ENCODE measurements at regions not wholly inside any gene's neighbourhood (a gene's known extent, or its start where the extent isn't known, plus 50 kb on each side); places are given as distances from the start of the nearest gene placed in this dataset.

DNA sequence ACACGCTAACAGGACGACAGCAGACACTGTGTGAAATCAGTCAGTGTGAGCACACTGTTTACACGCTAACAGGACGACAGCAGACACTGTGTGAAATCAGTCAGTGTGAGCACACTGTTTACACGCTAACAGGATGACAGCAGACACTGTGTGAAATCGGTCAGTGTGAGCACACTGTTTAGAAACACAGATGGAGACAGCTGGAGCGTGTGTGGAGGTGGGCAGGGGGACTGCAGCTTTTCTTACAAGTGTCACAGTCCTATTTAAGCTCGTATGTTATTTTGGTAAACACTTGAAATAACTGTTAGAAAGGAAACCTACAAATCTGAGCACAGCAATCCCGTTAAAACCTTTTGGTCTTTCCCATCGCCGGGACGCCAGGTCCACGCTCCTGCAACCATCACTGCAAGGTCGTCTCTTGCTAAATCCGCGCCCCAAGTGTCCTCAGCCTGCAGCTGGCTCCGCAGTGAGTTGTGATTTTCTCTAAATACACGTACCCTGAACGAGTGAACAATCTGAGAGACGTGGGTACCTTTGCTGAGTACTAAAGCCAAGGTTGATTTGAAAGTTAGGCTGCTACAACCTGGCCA lies 58.9 kb upstream of the CTDP1 start:
- Mint-ChIP-seq H3K36me3 (ENCODE audit: low read depth, unreplicated experiment) (peaks cover 3% of the 10 kb centered on the region), H3K4me1 (ENCODE audit: unreplicated experiment) (peaks cover 15% of the 10 kb centered on the region), H3K27me3 (ENCODE audit: unreplicated experiment) (peaks cover 3% of the 10 kb centered on the region), H3K4me3 (ENCODE audit: unreplicated experiment) (no peak overlapping the region), H3K27ac (ENCODE audit: unreplicated experiment) (no peak overlapping the region), H3K9me3 (ENCODE audit: unreplicated experiment) (no peaks in the 10 kb centered on the region)
- TF ChIP-seq, protein P1, sequence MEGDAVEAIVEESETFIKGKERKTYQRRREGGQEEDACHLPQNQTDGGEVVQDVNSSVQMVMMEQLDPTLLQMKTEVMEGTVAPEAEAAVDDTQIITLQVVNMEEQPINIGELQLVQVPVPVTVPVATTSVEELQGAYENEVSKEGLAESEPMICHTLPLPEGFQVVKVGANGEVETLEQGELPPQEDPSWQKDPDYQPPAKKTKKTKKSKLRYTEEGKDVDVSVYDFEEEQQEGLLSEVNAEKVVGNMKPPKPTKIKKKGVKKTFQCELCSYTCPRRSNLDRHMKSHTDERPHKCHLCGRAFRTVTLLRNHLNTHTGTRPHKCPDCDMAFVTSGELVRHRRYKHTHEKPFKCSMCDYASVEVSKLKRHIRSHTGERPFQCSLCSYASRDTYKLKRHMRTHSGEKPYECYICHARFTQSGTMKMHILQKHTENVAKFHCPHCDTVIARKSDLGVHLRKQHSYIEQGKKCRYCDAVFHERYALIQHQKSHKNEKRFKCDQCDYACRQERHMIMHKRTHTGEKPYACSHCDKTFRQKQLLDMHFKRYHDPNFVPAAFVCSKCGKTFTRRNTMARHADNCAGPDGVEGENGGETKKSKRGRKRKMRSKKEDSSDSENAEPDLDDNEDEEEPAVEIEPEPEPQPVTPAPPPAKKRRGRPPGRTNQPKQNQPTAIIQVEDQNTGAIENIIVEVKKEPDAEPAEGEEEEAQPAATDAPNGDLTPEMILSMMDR (IDR thresholded peaks at IDR 0.05; ENCODE audit: unreplicated experiment) = no peak
- no peak for DNase-seq (ENCODE audit: low spot score)

DNA sequence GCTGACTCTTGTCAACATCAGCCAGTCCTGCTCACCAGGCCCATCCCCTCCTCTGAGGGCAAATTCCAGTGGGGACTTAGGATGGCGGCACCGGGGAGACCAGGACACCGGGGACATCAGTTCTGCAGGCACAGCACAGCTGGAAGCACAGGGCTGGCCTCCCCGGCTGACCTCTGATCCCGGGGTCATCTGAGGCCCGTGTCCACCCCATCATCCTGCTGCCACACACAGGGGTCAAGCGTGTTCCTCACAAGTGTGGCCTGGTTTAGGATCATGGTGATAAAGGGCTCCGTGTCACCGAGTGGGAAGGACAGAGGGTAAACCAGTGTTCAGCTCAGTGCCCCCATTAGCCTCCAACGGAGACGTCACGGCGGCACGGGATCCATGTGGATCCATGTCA lies 58.1 kb upstream of the CTDP1 start:
- Mint-ChIP-seq H3K9me3 (ENCODE audit: unreplicated experiment) (no peaks in the 10 kb centered on the region), H3K27me3 (ENCODE audit: unreplicated experiment) (peaks cover 3% of the 10 kb centered on the region), H3K27ac (ENCODE audit: unreplicated experiment) (no peak overlapping the region), H3K4me1 (ENCODE audit: unreplicated experiment) (peaks cover 18% of the 10 kb centered on the region), H3K4me3 (ENCODE audit: unreplicated experiment) (no peak overlapping the region), H3K36me3 (ENCODE audit: low read depth, unreplicated experiment) (peaks cover 4% of the 10 kb centered on the region)
- DNase-seq (ENCODE audit: low spot score) = no peak
- TF ChIP-seq, protein P1 (IDR thresholded peaks at IDR 0.05; ENCODE audit: unreplicated experiment) = no peak

DNA sequence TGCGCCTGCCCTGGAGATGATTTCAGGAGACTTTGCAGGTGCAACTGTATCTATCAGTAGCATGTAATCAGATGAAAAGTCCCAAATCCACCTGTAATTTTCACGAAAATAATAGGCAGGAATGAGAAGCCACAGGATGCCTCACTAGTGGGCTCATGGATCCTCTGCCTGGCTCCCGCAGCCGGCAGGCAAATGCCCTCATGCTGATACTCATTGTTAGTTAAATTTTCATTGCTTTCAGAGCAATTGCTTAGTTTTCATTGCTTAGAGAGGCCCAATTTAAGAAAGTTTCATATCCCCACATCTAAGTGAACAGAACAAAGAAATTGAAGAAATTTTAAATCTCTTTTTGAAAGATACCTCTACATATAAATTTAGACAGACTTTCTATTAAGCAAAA lies 57.6 kb upstream of the CTDP1 start:
- Mint-ChIP-seq H3K36me3 (ENCODE audit: low read depth, unreplicated experiment) (peaks cover 4% of the 10 kb centered on the region), H3K27me3 (ENCODE audit: unreplicated experiment) (peaks cover 3% of the 10 kb centered on the region), H3K27ac (ENCODE audit: unreplicated experiment) (no peak overlapping the region), H3K4me3 (ENCODE audit: unreplicated experiment) (no peak overlapping the region), H3K9me3 (ENCODE audit: unreplicated experiment) (no peaks in the 10 kb centered on the region), H3K4me1 (ENCODE audit: unreplicated experiment) (peaks cover 18% of the 10 kb centered on the region)
- TF ChIP-seq, protein P1 (IDR thresholded peaks at IDR 0.05; ENCODE audit: unreplicated experiment) = no peak
- DNase-seq (ENCODE audit: low spot score) = no peak

DNA sequence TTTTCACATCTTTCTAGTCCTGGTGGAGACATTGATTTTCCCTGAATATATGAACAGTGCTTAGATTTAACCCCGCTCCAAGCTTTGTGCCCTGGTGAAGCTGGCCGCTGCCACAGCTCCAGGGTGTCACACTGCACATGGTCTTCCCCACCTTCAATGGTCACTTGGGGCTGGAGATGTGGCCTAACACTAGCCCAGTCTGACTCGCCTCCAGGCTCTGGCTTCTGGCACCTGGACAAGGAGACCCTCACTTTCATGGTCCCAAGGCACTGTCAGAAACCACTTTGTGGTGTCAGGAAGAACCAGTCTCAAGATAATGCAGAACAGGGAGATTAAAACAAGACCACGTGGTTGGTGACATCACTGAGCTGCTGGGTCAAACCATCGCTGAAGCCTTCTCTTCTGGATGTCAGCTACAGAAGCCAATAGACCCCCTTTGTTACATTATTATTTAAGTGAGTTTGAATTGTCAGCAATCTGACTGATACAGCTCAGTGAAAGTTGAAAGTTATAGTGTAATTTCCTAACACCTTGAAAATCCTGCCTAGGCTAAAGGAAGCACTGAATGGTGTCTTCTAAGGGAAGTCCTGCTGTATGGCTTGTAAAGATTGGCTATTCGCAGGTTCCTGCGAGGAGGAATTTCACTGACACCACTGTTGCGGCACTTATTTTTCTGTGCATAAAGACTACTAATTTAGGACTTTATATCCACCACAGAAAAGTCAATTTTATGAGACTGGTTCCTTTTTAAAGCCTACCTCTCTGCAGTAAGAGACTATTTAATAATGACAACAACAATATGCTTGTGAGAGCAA lies 55.0 kb upstream of the CTDP1 start:
- H3K27me3 Mint-ChIP-seq (ENCODE audit: unreplicated experiment) = peaks cover 11% of the 10 kb centered on the region
- TF ChIP-seq, protein P1 (IDR thresholded peaks at IDR 0.05; ENCODE audit: unreplicated experiment) = no peak
- no peak overlapping the region for H3K4me3 Mint-ChIP-seq (ENCODE audit: unreplicated experiment)
- no peak overlapping the region for H3K27ac Mint-ChIP-seq (ENCODE audit: unreplicated experiment)
- H3K4me1 Mint-ChIP-seq (ENCODE audit: unreplicated experiment) = peaks cover 18% of the 10 kb centered on the region
- no peak for DNase-seq (ENCODE audit: low spot score)
- peaks cover 7% of the 10 kb centered on the region for H3K36me3 Mint-ChIP-seq (ENCODE audit: low read depth, unreplicated experiment)
- no peaks in the 10 kb centered on the region for H3K9me3 Mint-ChIP-seq (ENCODE audit: unreplicated experiment)

Data from endothelial cell (in vitro differentiated cells).